ENCODE measurements at regions not wholly inside any gene's neighbourhood (a gene's known extent, or its start where the extent isn't known, plus 50 kb on each side); places are given as distances from the start of the nearest gene placed in this dataset.

GRCh38 chr18:73220663-73221062 lies 352.9 kb upstream of the NETO1 start:
- H3K36me3 ChIP-seq (ENCODE audit: control insufficient read depth in 4 of 4, insufficient read depth in 3 of 4, low read depth in 1 of 4, low read length in 3 of 4): no peaks in the 10 kb centered on the region
- no peak overlapping the region for H3K4me3 ChIP-seq (ENCODE audit: low read depth in 1 of 3, low read length in 3 of 3)
- no peak overlapping the region for H3K9ac ChIP-seq (ENCODE audit: low read depth in 1 of 2, low read length in 2 of 2)
- H3K27me3 ChIP-seq (ENCODE audit: control insufficient read depth in 4 of 4, insufficient read depth in 4 of 4, low read length in 3 of 4): no peaks in the 10 kb centered on the region
- peaks cover 0 to 1% (median 0%) of the 10 kb centered on the region in 4 donors for H3K4me1 ChIP-seq (ENCODE audit: control insufficient read depth in 4 of 4, insufficient read depth in 4 of 4, low read length in 3 of 4)
- no peak for DNase-seq (ENCODE audit: low spot score)
- TF ChIP-seq ZBTB33 (IDR thresholded peaks at IDR 0.05) (no peak), EGR1 (IDR thresholded peaks at IDR 0.05; ENCODE audit: low read depth in 2 of 2) (no peak), FOXA1 (IDR thresholded peaks at IDR 0.05) (no peak), RXRA (IDR thresholded peaks at IDR 0.05) (no peak), NR2F2 (IDR thresholded peaks at IDR 0.05) (no peak), HNF4G (IDR thresholded peaks at IDR 0.05) (no peak), CTCF (IDR thresholded peaks at IDR 0.05; ENCODE audit: low read depth, low read length, missing input control) (no peak)
- WGBS: 80% methylated on average over 5 of the region's 5 CpGs
- no peak overlapping the region for H3K27ac ChIP-seq (ENCODE audit: low read depth in 1 of 2, low read length in 2 of 2)
- H3K9me3 ChIP-seq (ENCODE audit: control insufficient read depth in 4 of 4, low read length in 3 of 4): peaks cover 10 to 39% (median 13%) of the 10 kb centered on the region in 4 donors

GRCh38 chr18:73218293-73218692 lies 350.5 kb upstream of the NETO1 start:
- DNase-seq (ENCODE audit: low spot score): no peak
- Histone ChIP-seq H3K27ac (ENCODE audit: low read depth in 1 of 2, low read length in 2 of 2) (no peak overlapping the region), H3K9me3 (ENCODE audit: control insufficient read depth in 4 of 4, low read length in 3 of 4) (peaks cover 8 to 33% (median 13%) of the 10 kb centered on the region in 4 donors), H3K27me3 (ENCODE audit: control insufficient read depth in 4 of 4, insufficient read depth in 4 of 4, low read length in 3 of 4) (no peaks in the 10 kb centered on the region), H3K36me3 (ENCODE audit: control insufficient read depth in 4 of 4, insufficient read depth in 3 of 4, low read depth in 1 of 4, low read length in 3 of 4) (no peaks in the 10 kb centered on the region), H3K9ac (ENCODE audit: low read depth in 1 of 2, low read length in 2 of 2) (no peak overlapping the region), H3K4me1 (ENCODE audit: control insufficient read depth in 4 of 4, insufficient read depth in 4 of 4, low read length in 3 of 4) (peaks cover 0 to 6% (median 2%) of the 10 kb centered on the region in 4 donors), H3K4me3 (ENCODE audit: low read depth in 1 of 3, low read length in 3 of 3) (no peak overlapping the region)
- 80% methylated on average over 2 of the region's 2 CpGs for WGBS
- TF ChIP-seq NR2F2 (IDR thresholded peaks at IDR 0.05): no peak
- TF ChIP-seq TAF1 (conservative IDR thresholded peaks at IDR 0.05): no peak
- TF ChIP-seq REST (IDR thresholded peaks at IDR 0.05): no peak
- TF ChIP-seq HNF4G (IDR thresholded peaks at IDR 0.05): no peak
- no peak for TF ChIP-seq ZBTB33 (IDR thresholded peaks at IDR 0.05)
- no peak for TF ChIP-seq MAX (IDR thresholded peaks at IDR 0.05)
- TF ChIP-seq YY1 (IDR thresholded peaks at IDR 0.05): no peak
- no peak for TF ChIP-seq GABPA (IDR thresholded peaks at IDR 0.05 in 1 of 2, conservative IDR thresholded peaks at IDR 0.05 in 1 of 2)
- no peak for TF ChIP-seq RAD21 (IDR thresholded peaks at IDR 0.05)

Data from liver (tissue), 8 donors.